Forelimb muscle (tissue), 1 donor: ENCODE measurements at regions not wholly inside any gene's neighbourhood (a gene's known extent, or its start where the extent isn't known, plus 50 kb on each side); places are given as distances from the start of the nearest gene placed in this dataset.
"Not testable (repeated sequence)": the region's sequence is repeated elsewhere in the genome, so short reads cannot be mapped to it uniquely, and the experiment has no call there.

Experiments
- DNase-seq: peaks from one replicate; pipeline ENCODE4 v3.0.0-alpha.2; 2013; ENCODE audit warnings: low read depth

- DNase-seq = no peak
Observed at GRCh38 chr5:68067976-68068603, 147.5 kb upstream of the PIK3R1 start.

DNA sequence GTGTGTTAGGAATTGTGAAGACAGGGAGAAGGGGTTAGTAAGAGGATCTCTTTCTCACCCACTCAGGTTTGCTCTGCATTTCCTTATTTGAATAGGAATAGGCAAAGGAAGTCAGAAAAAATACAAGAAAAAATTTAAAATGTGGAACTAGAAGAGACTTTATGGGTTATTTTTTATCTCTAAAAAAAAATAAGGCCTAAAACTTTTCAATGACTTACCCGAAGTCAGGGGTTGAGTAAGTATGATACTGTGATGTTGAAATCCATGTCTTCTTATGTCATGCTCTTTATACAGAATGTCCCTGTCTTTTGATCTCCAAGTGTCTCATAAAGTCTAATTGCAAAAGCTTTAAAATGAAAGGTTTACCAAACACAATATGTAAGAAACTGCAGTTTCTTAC is 148.3 kb upstream of the PIK3R1 start:
- no peak for DNase-seq

GRCh38 chr5:68066277-68066955 is 149.1 kb upstream of the PIK3R1 start:
- no peak for DNase-seq

- not testable (repeated sequence) for DNase-seq
Observed at GRCh38 chr5:68065321-68065720, 150.2 kb upstream of the PIK3R1 start.

- DNase-seq = no peak
Observed at GRCh38 chr5:68060382-68060781, 155.2 kb upstream of the PIK3R1 start.

DNA sequence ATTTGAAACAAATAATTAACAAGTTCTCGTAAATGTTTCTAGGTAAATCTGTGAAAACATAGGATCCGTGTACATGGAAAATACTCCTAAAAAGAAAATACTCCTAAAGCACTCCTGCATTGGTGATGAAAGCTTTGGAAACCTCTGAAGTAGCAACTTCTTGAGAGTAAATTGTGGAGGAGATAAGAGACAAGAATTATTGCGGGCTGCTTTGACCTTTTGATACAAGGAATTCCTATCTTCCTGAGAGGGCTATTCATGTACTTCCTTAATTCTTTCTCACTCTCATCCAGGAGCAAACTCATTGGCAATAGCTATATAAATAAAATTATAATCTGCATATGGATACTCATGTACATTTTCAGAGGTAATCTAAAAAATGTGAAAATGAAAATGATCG is 158.4 kb upstream of the PIK3R1 start:
- DNase-seq = no peak

GRCh38 chr5:68055686-68056085 is 159.9 kb upstream of the PIK3R1 start:
- no peak for DNase-seq

DNA sequence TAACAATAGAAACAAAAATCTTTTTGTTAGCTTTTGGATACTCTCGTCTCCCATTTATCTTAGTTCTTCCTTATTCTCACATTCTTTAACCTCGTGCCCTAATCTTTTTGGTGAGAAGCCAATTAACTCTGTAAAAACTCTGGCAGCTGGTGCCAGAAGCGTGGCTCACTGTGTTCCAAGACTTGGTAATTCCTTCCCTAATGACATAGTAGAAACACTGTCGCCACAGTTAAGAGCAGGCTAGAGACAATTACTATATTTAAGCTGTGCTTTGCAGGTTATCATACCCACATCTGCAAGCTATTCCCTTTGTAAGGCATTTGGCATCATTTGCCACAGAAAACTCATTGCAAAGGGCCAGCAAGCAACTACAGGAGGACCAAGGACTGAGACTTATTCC is 160.9 kb upstream of the PIK3R1 start:
- DNase-seq = no peak

DNA sequence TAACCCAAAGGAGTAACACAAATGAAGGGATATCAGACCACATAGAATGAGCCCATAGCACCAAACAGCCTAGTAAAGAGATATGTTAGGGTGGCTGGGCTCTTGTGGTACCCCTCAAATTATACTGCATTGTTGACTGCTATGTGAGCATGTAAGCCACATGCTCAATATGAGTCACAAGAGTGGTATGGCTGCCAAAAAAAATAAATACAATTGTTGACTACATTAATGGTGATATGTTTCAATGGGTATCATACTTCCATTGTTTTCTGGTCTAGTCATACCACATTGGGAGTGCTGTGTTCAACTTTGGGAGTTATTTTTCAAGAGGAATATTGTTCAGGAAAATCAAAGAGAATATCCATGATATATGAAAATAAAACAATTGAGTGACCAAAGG is 162.4 kb upstream of the PIK3R1 start:
- no peak for DNase-seq

DNA sequence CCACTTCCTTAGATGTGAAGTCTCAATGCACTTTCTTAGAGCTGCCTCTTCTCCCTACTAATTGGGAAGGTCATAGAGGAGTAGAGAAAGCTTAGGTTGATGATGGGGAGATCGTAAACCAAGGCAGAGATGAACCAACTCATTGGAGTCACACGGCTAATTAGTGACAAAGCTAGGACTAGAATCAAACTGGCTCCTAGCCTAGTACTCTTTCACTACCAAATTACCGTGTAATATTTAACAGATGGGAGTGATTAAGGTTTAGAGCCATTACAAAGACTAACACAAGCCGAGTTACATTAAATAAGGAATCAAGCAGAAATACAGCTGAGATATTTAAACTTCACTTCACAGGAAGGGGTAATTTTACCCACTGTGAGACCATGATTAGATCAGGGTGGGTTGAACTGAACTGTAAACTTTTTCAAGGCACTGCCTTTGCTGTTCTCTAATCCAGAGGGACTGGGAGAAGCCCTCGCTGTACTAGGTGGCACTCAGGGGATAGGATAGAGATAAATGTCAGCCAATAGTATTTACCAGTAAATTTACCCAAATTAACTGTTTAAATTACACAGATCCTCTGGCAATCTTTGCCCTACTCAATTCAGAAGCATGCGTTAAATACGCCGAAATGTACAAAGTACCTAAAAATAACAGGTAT is 166.4 kb upstream of the PIK3R1 start:
- DNase-seq = no peak

- DNase-seq = no peak
Observed at GRCh38 chr5:68048516-68048915, 167.0 kb upstream of the PIK3R1 start.

DNA sequence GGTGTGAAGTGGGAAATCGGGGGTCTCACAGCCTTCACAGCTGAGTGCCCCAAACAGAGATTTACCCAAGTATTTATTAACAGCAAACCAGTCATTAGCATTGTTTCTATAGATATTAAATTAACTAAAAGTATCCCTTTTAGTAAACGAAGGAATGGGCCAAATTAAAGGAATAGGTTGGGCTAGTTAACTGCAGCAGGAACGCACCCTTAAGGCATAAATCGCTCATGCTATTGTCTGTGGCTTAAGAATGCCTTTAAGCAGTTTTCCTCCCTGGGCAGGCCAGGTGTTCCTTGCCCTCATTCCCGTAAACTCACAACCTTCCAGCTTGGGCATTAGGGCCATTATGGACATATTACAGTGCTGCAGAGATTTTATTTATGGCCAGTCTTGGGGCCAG is 167.5 kb upstream of the PIK3R1 start:
- not testable (repeated sequence) for DNase-seq

DNA sequence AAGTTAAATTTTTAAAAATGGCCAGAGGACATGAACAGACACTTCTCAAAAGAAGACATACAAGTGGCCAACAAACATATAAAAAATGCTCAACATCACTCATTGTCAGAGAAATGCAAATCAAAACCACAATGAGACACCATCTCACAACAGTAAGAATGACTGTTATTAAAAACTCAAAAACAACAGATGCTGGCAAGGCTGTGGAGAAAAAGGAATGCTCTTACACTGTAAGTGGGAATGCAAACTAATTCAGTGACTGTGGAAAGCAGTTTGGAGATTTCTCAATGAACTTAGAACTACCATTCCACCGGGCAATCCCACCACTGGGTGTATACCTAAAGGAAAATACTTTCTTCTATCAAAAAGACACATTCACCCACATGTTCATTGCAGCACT is 168.5 kb upstream of the PIK3R1 start:
- DNase-seq = no peak

DNA sequence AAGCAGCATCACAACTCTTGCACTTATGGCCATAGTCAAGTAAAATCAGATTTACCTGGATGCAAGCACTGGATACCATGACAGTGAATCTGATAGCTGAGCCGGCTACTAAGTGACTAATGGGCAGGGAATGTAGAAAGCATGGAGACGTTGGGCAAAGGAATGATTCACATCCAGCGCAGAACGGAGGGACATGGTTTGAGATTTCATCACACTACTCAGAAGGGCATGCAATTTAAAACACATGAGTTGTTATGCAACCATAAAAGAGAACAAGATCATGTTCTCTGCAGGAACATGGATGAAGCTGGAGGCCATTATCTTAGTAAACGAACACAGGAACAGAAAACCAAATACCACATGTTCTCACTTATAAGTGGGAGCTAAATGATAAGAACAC is 169.1 kb upstream of the PIK3R1 start:
- DNase-seq = no peak

GRCh38 chr5:68041293-68041692 is 174.3 kb upstream of the PIK3R1 start:
- DNase-seq = no peak

DNA sequence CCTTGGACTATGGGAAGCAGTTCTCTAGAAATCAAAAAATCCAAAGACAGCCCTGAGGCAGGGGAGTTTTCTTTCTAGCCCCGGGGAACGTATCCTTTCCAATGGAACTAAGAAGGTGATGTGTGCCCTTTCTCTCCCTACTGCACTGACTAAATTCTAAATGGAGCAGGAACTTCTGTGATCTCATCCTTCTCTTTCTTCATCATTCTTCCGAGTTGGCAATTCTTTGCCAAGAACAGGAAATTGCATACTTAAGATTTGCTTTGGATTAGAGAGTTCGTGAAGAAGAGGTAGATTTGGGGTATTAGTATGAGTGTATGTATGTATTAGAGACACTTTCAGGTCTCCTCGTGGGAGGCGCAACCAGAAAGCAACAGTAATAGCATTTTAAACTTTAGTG is 178.0 kb upstream of the PIK3R1 start:
- DNase-seq = no peak

GRCh38 chr5:68033961-68034571 is 181.5 kb upstream of the PIK3R1 start:
- no peak for DNase-seq

- no peak for DNase-seq
Observed at GRCh38 chr5:68033029-68033428, 182.5 kb upstream of the PIK3R1 start.

DNA sequence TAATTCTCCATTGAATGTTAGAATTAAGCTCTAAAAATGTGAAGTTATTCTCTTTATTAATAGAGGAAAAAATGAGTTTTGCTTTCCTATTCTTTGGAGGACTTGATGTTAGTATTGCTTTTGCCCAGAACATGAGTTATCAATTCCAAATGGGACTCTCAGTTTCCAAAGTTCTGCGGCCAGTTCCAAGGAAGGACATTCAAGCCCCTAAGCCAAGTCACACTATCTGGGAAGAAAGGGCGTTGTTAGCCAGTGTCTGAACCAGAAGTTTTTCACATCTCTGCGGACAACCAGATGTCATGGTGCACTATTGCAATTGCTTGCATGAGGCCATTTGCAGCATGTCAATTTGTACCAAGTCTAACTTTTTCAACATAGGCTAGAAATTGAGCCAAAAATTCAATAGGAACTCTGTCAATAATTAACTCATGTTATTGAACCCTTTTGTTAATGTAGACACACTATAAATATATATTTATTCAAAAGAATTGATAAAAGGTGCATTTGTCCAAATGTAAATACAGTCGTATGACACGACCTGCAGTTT is 183.3 kb upstream of the PIK3R1 start:
- DNase-seq = peak; percentile 52

DNA sequence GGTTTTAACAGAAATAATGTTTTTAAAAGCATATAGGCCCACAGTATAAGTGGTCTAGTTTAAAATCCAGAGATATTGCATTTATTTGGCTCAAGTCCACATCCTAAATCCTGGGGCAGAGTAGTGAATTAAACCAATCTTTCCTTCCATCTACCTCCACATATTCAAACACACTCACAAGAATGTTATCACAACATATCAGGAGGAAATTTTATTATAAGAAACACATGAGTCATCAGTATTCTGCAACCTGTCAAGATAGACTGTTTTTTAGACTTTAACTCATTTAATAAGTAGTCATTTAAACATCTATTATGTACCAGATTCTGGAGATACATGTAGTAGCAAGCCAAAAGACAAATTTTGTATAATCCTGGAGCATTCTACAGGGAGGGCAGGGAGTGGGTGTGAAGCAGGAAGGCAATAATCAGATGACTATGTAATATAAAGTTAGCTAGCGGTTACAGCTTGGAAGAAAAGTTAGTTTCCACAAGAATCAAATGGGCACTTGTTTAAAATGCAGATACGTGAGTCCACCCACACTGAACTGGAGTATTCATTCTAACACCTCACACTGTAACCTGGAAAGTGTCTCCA is 187.3 kb upstream of the PIK3R1 start:
- DNase-seq = no peak

DNA sequence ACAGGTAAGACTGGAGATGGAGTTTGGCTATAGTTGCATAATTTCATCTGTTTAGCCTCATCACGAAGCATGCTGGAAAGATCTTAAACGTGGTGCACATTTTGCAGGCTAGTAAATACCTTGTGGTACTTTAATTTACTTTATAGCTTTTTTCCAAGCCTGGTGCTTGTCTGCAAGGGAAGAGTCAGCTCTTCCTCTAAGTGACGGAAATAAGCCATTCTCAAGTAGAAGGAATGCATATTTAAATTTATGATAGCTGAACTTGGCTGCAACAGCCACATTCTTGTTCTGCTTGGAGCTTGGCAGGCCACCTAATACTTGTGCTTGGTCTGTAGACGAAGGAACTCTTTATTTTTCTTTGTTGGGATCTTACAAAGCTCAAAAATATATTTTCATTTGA is 188.0 kb upstream of the PIK3R1 start:
- DNase-seq = no peak
